SK-N-SH treated with all-trans-retinoic acid at 6 μM for 48 hours (cell line): ENCODE measurements at regions not wholly inside any gene's neighbourhood (a gene's known extent, or its start where the extent isn't known, plus 50 kb on each side); places are given as distances from the start of the nearest gene placed in this dataset.

ENCODE experiments used
- ARNTL ChIP-seq: fragments of 450-650 bp; formaldehyde crosslinking; IDR thresholded peaks from 2 replicates; pipeline ENCODE4 v1.5.0; 2020; ENCODE audit warnings: low read depth, mild to moderate bottlenecking, moderate library complexity, borderline replicate concordance
- BACH2 ChIP-seq: fragments of 250-450 bp; sonication (Bioruptor Pico); IDR thresholded peaks from 2 replicates; pipeline ENCODE4 v1.9.0; 2021; ENCODE audit warnings: mild to moderate bottlenecking, borderline replicate concordance
- CSDC2 ChIP-seq: fragments of 250-450 bp; sonication (Bioruptor Pico); IDR thresholded peaks from 2 replicates; pipeline ENCODE4 v1.5.0; 2020; ENCODE audit warnings: mild to moderate bottlenecking, moderate library complexity
- GLIS3 ChIP-seq: fragments of 250-450 bp; sonication (Bioruptor Pico); IDR thresholded peaks from 2 replicates; pipeline ENCODE4 v1.5.0; 2020; ENCODE audit warnings: mild to moderate bottlenecking, moderate library complexity
- ISL1 ChIP-seq: fragments of 250-450 bp; sonication (Bioruptor Pico); IDR thresholded peaks from 2 replicates; pipeline ENCODE4 v2.1.2; 2022; ENCODE audit warnings: mild to moderate bottlenecking, moderate library complexity
- SNAI2 ChIP-seq: fragments of 250-450 bp; sonication (Bioruptor Pico); IDR thresholded peaks from 2 replicates; pipeline ENCODE4 v1.5.0; 2020; ENCODE audit warnings: mild to moderate bottlenecking, moderate library complexity
- ZC3H10 ChIP-seq: fragments of 250-450 bp; sonication (Bioruptor Pico); IDR thresholded peaks from 2 replicates; pipeline ENCODE4 v1.5.1; 2021; ENCODE audit warnings: mild to moderate bottlenecking, moderate library complexity
- ZFP3 ChIP-seq: fragments of 250-450 bp; sonication (Bioruptor Pico); IDR thresholded peaks from 2 replicates; pipeline ENCODE4 v1.5.0; 2020; ENCODE audit warnings: mild to moderate bottlenecking, moderate library complexity
- ZNF565 ChIP-seq: fragments of 450-650 bp; formaldehyde crosslinking; conservative IDR thresholded peaks from 2 replicates; pipeline ENCODE4 v1.5.0; 2020; ENCODE audit warnings: low read depth, mild to moderate bottlenecking, moderate library complexity
- ZNF70 ChIP-seq: fragments of 450-650 bp; formaldehyde crosslinking; IDR thresholded peaks from 2 replicates; pipeline ENCODE4 v1.5.0; 2020; ENCODE audit warnings: mild to moderate bottlenecking, moderate library complexity
- ZNF8 ChIP-seq: fragments of 450-650 bp; formaldehyde crosslinking; IDR thresholded peaks from 2 replicates; pipeline ENCODE4 v1.5.0; 2020; ENCODE audit warnings: mild to moderate bottlenecking, moderate library complexity
- TF ChIP-seq, protein P1 (sequence below): fragments of 250-450 bp; sonication (Bioruptor Pico); IDR thresholded peaks from 2 replicates; pipeline ENCODE4 v1.5.0; 2020; ENCODE audit warnings: mild to moderate bottlenecking, moderate library complexity

DNA sequence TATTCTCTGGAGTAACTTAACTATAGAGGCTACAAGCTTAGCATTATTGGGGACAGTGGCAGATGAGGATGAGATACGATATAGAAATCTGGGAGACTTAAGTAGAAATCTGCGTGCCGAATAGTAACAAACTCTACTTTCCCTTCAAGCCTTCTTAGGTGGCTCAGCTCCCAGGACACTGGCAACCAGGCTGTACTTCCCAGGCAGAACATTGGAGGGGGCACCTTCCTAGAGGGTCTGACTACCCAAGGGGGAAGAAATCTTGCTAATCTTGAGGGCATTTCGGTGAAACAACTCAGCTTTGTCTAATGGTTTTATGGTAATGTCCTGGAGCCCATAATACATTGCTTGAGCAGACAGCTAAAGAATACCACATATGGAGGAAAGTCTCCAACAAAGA is 126.2 kb upstream of the DTNA start:
- no peak for TF ChIP-seq ARNTL (CRISPR knock-in tag)
- TF ChIP-seq ZNF70 (CRISPR knock-in tag): no peak
- no peak for TF ChIP-seq ZC3H10 (CRISPR knock-in tag)
- no peak for TF ChIP-seq CSDC2
- TF ChIP-seq ZNF565 (CRISPR knock-in tag): no peak
- no peak for TF ChIP-seq ZNF8 (CRISPR knock-in tag)
- TF ChIP-seq ISL1: no peak
- no peak for TF ChIP-seq GLIS3 (CRISPR knock-in tag)
- no peak for TF ChIP-seq BACH2 (CRISPR knock-in tag)
- TF ChIP-seq, protein P1, sequence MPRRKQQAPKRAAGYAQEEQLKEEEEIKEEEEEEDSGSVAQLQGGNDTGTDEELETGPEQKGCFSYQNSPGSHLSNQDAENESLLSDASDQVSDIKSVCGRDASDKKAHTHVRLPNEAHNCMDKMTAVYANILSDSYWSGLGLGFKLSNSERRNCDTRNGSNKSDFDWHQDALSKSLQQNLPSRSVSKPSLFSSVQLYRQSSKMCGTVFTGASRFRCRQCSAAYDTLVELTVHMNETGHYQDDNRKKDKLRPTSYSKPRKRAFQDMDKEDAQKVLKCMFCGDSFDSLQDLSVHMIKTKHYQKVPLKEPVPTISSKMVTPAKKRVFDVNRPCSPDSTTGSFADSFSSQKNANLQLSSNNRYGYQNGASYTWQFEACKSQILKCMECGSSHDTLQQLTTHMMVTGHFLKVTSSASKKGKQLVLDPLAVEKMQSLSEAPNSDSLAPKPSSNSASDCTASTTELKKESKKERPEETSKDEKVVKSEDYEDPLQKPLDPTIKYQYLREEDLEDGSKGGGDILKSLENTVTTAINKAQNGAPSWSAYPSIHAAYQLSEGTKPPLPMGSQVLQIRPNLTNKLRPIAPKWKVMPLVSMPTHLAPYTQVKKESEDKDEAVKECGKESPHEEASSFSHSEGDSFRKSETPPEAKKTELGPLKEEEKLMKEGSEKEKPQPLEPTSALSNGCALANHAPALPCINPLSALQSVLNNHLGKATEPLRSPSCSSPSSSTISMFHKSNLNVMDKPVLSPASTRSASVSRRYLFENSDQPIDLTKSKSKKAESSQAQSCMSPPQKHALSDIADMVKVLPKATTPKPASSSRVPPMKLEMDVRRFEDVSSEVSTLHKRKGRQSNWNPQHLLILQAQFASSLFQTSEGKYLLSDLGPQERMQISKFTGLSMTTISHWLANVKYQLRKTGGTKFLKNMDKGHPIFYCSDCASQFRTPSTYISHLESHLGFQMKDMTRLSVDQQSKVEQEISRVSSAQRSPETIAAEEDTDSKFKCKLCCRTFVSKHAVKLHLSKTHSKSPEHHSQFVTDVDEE (CRISPR knock-in tag): no peak
- no peak for TF ChIP-seq SNAI2 (CRISPR knock-in tag)
- no peak for TF ChIP-seq ZFP3 (CRISPR knock-in tag)
